ENCODE measurements at regions not wholly inside any gene's neighbourhood (a gene's known extent, or its start where the extent isn't known, plus 50 kb on each side); places are given as distances from the start of the nearest gene placed in this dataset.

- no peaks in the 10 kb centered on the region for H3K36me3 ChIP-seq (ENCODE audit: control insufficient read depth, insufficient read depth, low read length)
- no TSS peak for BruUV-seq (replicated peaks)
- in situ Hi-C loops (cut with HindIII; ENCODE audit: low pct_unique_long_range_greater_than_20kb, low sequenced_read_pairs) = no loop called here
- H3K9me3 ChIP-seq (ENCODE audit: control insufficient read depth, insufficient read depth, low read depth, low read length) = no peaks in the 10 kb centered on the region
- H3K27me3 ChIP-seq (ENCODE audit: control insufficient read depth, insufficient read depth, low read length) = no peaks in the 10 kb centered on the region
- DNase-seq (ENCODE audit: low read depth, low spot score) = no peak
- no peak for ATAC-seq
- TF ChIP-seq SIN3A (IDR thresholded peaks at IDR 0.05; ENCODE audit: borderline replicate concordance, insufficient read depth, low read depth, low read length) (no peak), TCF7L2 (IDR thresholded peaks at IDR 0.05; ENCODE audit: low read depth, low read length) (no peak), REST (IDR thresholded peaks at IDR 0.05; ENCODE audit: insufficient read depth in 1 of 2, low read depth in 2 of 2, low read length in 1 of 2) (no peak), POLR2AphosphoS5 (IDR thresholded peaks at IDR 0.05; ENCODE audit: low read depth, low read length) (no peak), CTCF (IDR thresholded peaks at IDR 0.05) (no peak)
- no peak overlapping the region for H3K4me3 ChIP-seq (ENCODE audit: low read depth in 2 of 2, low read length in 2 of 2)
- H3K27ac ChIP-seq (ENCODE audit: low read length) = no peak overlapping the region
- ChIA-PET CTCF (no interaction called here), POLR2A (no interaction called here)
- intact Hi-C loops (cut with micrococcal nuclease; ENCODE audit: unreplicated experiment) = no loop called here
- H3K4me1 ChIP-seq (ENCODE audit: control insufficient read depth, insufficient read depth, low read length) = no peaks in the 10 kb centered on the region
These were observed 134.1 kb upstream of the NALF2 start for GRCh38 chrX:69369999-69370398.

GRCh38 chrX:69366183-69366582, 137.9 kb upstream of the NALF2 start:
- Histone ChIP-seq H3K4me3 (ENCODE audit: low read depth in 2 of 2, low read length in 2 of 2) (no peak overlapping the region), H3K9me3 (ENCODE audit: control insufficient read depth, insufficient read depth, low read depth, low read length) (no peaks in the 10 kb centered on the region), H3K36me3 (ENCODE audit: control insufficient read depth, insufficient read depth, low read length) (no peaks in the 10 kb centered on the region), H3K4me1 (ENCODE audit: control insufficient read depth, insufficient read depth, low read length) (no peaks in the 10 kb centered on the region), H3K27me3 (ENCODE audit: control insufficient read depth, insufficient read depth, low read length) (no peaks in the 10 kb centered on the region), H3K27ac (ENCODE audit: low read length) (no peak overlapping the region)
- in situ Hi-C loops (cut with HindIII; ENCODE audit: low pct_unique_long_range_greater_than_20kb, low sequenced_read_pairs) = no loop called here
- BruUV-seq (replicated peaks) = no TSS peak
- intact Hi-C loops (cut with micrococcal nuclease; ENCODE audit: unreplicated experiment) = no loop called here
- ChIA-PET CTCF (interaction anchor here (0.6 kb wide), 1 partner anchor 384 kb away, joined by 3 read pairs; no protein-coding TSS in a partner anchor), POLR2A (no interaction called here)
- no peak for ATAC-seq
- DNase-seq (ENCODE audit: low read depth, low spot score) = no peak
- TF ChIP-seq TCF7L2 (IDR thresholded peaks at IDR 0.05; ENCODE audit: low read depth, low read length) (no peak), REST (IDR thresholded peaks at IDR 0.05; ENCODE audit: insufficient read depth in 1 of 2, low read depth in 2 of 2, low read length in 1 of 2) (no peak), SIN3A (IDR thresholded peaks at IDR 0.05; ENCODE audit: borderline replicate concordance, insufficient read depth, low read depth, low read length) (no peak), POLR2AphosphoS5 (IDR thresholded peaks at IDR 0.05; ENCODE audit: low read depth, low read length) (no peak), CTCF (IDR thresholded peaks at IDR 0.05) (no peak)
